ENCODE measurements at regions not wholly inside any gene's neighbourhood (a gene's known extent, or its start where the extent isn't known, plus 50 kb on each side); places are given as distances from the start of the nearest gene placed in this dataset.

- Histone ChIP-seq H3K27ac (ENCODE audit: low read depth, low read length) (no peak overlapping the region), H3K27me3 (ENCODE audit: control insufficient read depth, insufficient read depth, low read length) (no peaks in the 10 kb centered on the region), H3K4me3 (ENCODE audit: low read depth, low read length) (no peak overlapping the region), H3K9me3 (ENCODE audit: control insufficient read depth, insufficient read depth, low read length) (peaks cover 57% of the 10 kb centered on the region)
- no peak for TF ChIP-seq CTCF (IDR thresholded peaks at IDR 0.05; ENCODE audit: low read depth, low read length)
- CTCF ChIA-PET, result no interaction called here
- POLR2A ChIA-PET, result no interaction called here
- no peak for DNase-seq (ENCODE audit: low read depth, low spot score)
These were observed 665.2 kb downstream of the BCL11B start for GRCh38 chr14:98606816-98607215.

- peaks cover 56% of the 10 kb centered on the region for H3K9me3 ChIP-seq (ENCODE audit: control insufficient read depth, insufficient read depth, low read length)
- ChIA-PET CTCF (no interaction called here), POLR2A (no interaction called here)
- H3K4me3 ChIP-seq (ENCODE audit: low read depth, low read length), result no peak overlapping the region
- no peak for TF ChIP-seq CTCF (IDR thresholded peaks at IDR 0.05; ENCODE audit: low read depth, low read length)
- H3K27ac ChIP-seq (ENCODE audit: low read depth, low read length), result no peak overlapping the region
- H3K27me3 ChIP-seq (ENCODE audit: control insufficient read depth, insufficient read depth, low read length), result no peaks in the 10 kb centered on the region
- DNase-seq (ENCODE audit: low read depth, low spot score), result no peak
These were observed 664.6 kb downstream of the BCL11B start for GRCh38 chr14:98607341-98607910.

- ChIA-PET POLR2A (no interaction called here), CTCF (no interaction called here)
- peaks cover 60% of the 10 kb centered on the region for H3K9me3 ChIP-seq (ENCODE audit: control insufficient read depth, insufficient read depth, low read length)
- H3K27me3 ChIP-seq (ENCODE audit: control insufficient read depth, insufficient read depth, low read length), result no peaks in the 10 kb centered on the region
- no peak for TF ChIP-seq CTCF (IDR thresholded peaks at IDR 0.05; ENCODE audit: low read depth, low read length)
- H3K27ac ChIP-seq (ENCODE audit: low read depth, low read length), result no peak overlapping the region
- no peak for DNase-seq (ENCODE audit: low read depth, low spot score)
- H3K4me3 ChIP-seq (ENCODE audit: low read depth, low read length), result no peak overlapping the region
These were observed 663.6 kb downstream of the BCL11B start for GRCh38 chr14:98608071-98609060.

- H3K9me3 ChIP-seq (ENCODE audit: control insufficient read depth, insufficient read depth, low read length), result peaks cover 49% of the 10 kb centered on the region
- no peak overlapping the region for H3K27ac ChIP-seq (ENCODE audit: low read depth, low read length)
- DNase-seq (ENCODE audit: low read depth, low spot score), result no peak
- TF ChIP-seq CTCF (IDR thresholded peaks at IDR 0.05; ENCODE audit: low read depth, low read length), result no peak
- no peak overlapping the region for H3K4me3 ChIP-seq (ENCODE audit: low read depth, low read length)
- ChIA-PET CTCF (no interaction called here), POLR2A (no interaction called here)
- no peaks in the 10 kb centered on the region for H3K27me3 ChIP-seq (ENCODE audit: control insufficient read depth, insufficient read depth, low read length)
These were observed 659.4 kb downstream of the BCL11B start for GRCh38 chr14:98612434-98613200.

Data from AG04450 (cell line).